Stimulated activated CD8-positive, alpha-beta memory T cell treated with anti-CD3 and anti-CD28 coated beads, Interleukin-12 subunit alpha, Interleukin-12 subunit beta, amount 100 ng/mL, for 1 hour (primary cell): ENCODE measurements at regions not wholly inside any gene's neighbourhood (a gene's known extent, or its start where the extent isn't known, plus 50 kb on each side); places are given as distances from the start of the nearest gene placed in this dataset.
"Not testable (repeated sequence)": the region's sequence is repeated elsewhere in the genome, so short reads cannot be mapped to it uniquely, and the experiment has no call there.

Experiments
- DNase-seq: peaks from one replicate; pipeline ENCODE4 v3.0.0-alpha.2; 2020; ENCODE audit warnings: low read depth

GRCh38 chr1:120238867-120239266, 62.5 kb upstream of the SEC22B start:
- DNase-seq, result not testable (repeated sequence)

DNA sequence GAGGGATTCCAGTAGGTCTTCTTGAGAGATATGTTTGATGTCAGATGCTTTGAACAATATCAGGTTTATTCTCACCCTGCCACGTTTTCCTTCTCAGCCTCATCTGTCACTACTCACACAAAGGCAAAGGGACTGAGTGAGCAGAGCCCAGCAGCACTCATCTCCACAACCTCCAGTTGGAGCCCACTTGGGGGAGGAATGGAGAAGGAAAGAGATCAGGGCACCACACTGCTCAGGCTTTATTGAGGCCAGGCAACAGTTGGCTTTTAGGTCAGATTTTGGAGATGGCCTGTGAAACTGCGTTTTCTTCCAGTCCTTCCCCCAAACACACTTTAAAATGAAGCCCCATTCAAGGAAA, 57.3 kb upstream of the SEC22B start:
- not testable (repeated sequence) for DNase-seq

- not testable (repeated sequence) for DNase-seq
These were observed 56.7 kb upstream of the SEC22B start for GRCh38 chr1:120232834-120233660.

- DNase-seq, result not testable (repeated sequence)
These were observed 53.5 kb upstream of the SEC22B start for GRCh38 chr1:120229835-120230234.
